ENCODE measurements at regions not wholly inside any gene's neighbourhood (a gene's known extent, or its start where the extent isn't known, plus 50 kb on each side); places are given as distances from the start of the nearest gene placed in this dataset.

DNA sequence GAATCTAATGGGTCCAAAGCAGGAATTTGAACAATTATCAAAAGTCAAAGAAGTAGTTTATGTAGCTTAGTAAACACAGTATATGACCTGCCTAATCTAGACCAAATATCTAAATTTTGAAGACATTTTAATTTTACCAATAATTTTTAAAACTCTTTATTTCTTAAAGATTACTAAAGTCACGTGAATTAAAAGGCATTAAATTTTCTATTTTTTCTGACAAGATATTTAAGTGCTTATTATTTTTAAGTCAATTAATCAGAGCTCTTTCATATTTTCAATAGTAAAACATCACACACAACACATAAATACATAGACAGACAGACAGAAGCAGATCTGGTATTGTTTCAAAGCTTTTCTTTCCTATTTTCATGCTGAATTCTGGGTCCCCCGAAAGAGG lies 89.5 kb downstream of the ZNF467 start:
- TF ChIP-seq CTCF (conservative IDR thresholded peaks at IDR 0.05 in 1 of 2, IDR thresholded peaks at IDR 0.05 in 1 of 2; ENCODE audit: extremely low read depth in 1 of 2, insufficient read depth in 1 of 2, low read depth in 1 of 2, low read length in 2 of 2), result no peak
- TF ChIP-seq EZH2 (IDR thresholded peaks at IDR 0.05; ENCODE audit: borderline replicate concordance, low read length), result no peak

Measured in mammary epithelial cell (primary cell).